Medulla oblongata (tissue), 1 donor: ENCODE measurements at regions not wholly inside any gene's neighbourhood (a gene's known extent, or its start where the extent isn't known, plus 50 kb on each side); places are given as distances from the start of the nearest gene placed in this dataset.
"Not testable (repeated sequence)": the region's sequence is repeated elsewhere in the genome, so short reads cannot be mapped to it uniquely, and the experiment has no call there.

ENCODE experiments used
- DNase-seq: peaks from one replicate; pipeline ENCODE4 v3.0.0-alpha.2; 2015; ENCODE audit errors: extremely low spot score

DNA sequence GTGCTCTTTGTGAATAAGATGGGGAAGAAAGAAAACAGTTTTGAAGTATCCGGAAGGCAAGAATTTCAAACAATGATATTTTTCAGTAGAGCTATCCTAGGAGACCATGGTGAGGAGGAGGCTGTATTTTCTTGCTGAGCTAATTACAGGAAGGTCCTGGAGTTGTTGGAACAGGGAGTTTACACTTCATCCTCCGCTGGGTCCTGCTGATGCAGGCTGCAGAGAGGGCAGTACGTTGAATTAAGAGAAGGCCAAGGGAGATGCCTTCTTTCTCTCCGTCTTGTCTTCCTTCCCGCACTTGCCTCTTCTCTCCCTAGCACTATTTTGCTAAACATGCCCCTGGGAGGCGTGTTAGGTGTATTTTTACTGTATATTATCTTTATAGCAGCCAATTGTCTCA is 60.0 kb upstream of the EDAR start:
- DNase-seq: no peak

DNA sequence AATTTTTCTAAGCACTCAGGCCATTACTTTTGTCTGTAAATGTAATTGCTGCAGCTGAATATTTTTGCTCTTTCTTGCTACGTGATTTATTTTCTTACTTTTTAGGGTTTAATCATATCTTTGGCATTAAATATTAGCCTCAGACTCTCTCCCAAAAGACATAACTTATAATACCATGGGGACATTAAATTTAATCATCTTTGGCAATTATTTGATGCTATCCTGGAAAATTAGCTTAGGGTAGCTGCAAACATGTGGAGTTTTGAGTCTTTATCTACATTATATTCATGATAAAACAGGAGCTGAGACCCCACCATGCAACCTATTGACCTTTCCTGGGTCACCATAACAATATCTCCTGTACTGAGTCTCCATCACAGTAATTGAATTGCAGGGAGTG is 59.1 kb upstream of the EDAR start:
- DNase-seq: no peak

DNA sequence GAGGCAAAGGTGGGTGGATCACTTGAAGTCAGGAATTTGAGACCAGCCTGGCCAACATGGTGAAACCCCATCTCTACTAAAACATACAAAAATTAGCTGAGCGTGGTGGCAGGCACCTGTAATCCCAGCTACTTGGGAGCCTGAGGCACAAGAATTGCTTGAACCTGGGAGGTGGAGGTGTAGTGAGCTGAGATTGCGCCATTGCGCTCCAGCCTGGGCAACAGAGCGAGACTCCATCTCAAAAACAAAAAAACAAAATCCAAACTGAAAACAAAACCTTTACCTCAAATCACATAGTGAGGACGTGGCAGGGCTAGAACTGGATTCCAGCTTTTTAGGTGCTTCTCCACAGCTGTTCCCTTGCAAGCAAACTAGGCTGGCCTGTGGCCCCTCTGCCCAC is 58.5 kb upstream of the EDAR start:
- not testable (repeated sequence) for DNase-seq

DNA sequence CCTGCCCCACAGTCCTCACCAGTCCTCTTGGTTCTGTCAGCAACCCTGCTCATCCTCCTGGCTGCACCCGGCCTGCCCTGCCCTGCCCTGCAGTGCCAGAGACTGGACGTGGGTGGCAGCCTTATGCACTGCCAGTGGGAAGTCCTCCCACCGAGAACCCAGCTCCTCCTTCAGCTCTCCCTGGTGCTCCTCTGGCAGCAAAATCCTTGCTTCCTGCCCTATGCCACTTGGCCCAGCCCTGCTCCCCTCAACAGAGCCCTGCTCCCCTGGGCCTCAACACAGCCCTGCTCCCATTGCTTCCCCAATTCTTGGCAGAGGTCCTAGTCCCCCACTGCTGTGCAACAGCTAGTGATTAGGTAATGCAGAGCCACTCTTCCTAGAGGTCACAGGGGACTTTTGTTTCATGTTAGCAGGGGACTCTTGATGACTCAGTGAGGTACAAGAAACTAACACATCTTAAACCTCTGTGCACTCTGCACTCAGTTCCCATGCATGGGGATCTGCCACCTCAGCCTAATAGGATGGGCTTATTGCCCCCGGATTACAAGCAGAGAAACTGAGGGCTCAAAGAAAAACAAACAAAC is 58.0 kb upstream of the EDAR start:
- no peak for DNase-seq

DNA sequence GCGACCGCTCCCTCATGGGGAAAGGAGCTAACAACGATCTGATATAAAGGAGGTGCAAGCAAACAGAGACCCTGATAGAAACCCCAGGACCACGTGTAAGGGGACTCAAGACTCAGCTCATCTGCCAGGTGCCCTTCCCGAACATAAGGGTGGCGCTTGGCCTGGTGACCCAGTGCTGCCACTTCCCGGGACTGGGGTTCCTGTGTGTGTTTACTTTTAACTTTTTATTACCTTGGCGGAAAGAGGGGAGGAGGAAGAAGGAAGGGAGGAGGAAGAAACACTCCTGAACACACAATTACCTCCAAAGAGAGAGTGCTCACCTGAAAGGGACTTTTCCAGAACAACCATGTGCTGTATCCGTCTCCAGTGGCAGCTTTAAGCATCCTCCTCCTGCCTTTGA is 56.5 kb upstream of the EDAR start:
- DNase-seq: no peak

DNA sequence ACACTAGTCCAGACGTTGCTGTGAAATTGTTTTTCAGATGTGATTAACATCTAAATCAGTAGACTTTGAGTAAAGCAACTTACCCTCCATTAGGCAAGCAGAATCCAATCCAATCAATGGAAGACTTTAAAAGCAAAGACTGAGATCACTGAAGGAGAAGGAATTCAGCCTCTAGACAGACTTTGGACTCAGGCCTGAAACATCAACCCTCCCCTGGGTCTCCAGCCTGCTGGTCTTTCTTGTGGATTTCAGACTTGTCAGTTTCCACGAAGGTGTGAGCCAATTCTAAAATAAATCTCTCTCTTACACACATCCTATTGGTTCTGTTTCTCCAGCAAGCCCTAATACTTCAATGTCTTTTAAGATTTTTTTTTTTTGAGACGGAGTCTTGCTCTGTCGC is 50.0 kb upstream of the EDAR start:
- no peak for DNase-seq
